K562 (cell line): ENCODE measurements at regions not wholly inside any gene's neighbourhood (a gene's known extent, or its start where the extent isn't known, plus 50 kb on each side); places are given as distances from the start of the nearest gene placed in this dataset.

ENCODE experiments used
- ATAC-seq: fragments of 200-7000 bp; cut with Tn5 transposase; 3 replicates; pipeline ENCODE4 v1.9.1; 2020; ENCODE audit warnings: moderate library complexity
- BruUV-seq: library from RNA; stranded (reverse); fragments of 400-500 nt; replicated peaks from 2 replicates; lab custom pipeline; 2021; lab: Mats Ljungman, UMichigan
- CTCF ChIA-PET: fragments of 300-600 bp; formaldehyde crosslinking; extraction: SDS; loops from one replicate; lab custom pipeline; 2021; ENCODE audit warnings: low intra/inter-chr PET ratio; lab: Yijun Ruan, JAX
- POLR2A ChIA-PET: fragments of 300-600, 350-650 bp; sonication (Branson Sonifier 250); formaldehyde crosslinking; extraction: SDS; loops from one replicate; lab custom pipeline; 2021; ENCODE audit warnings: antibody characterized with exemption, inconsistent platforms; lab: Yijun Ruan, JAX
- DNase-seq, 4 experiments: peaks; one replicate each; pipeline versions ENCODE4 v3.0.0 to v3.0.0-alpha.2; 2011 to 2018; ENCODE audit warnings: low spot score in 3 of 4, mixed read lengths in 3 of 4; ENCODE audit errors: extremely low read depth in 1 of 4
- FAIRE-seq: peaks from 2 replicates; lab custom pipeline; 2011; peaks lifted over from hg19 to GRCh38; lab: Jason Lieb, UNC
- H2AFZ ChIP-seq: 2 replicates; pipeline ENCODE4 v1.6.0; 2011; ENCODE audit warnings: low read depth, low read length, control low read depth, inconsistent platforms
- H3K27ac ChIP-seq: fragments of 200-600 bp; 3 replicates; pipeline ENCODE4 v1.8.0; 2011; ENCODE audit warnings: low read depth, mild to moderate bottlenecking, control low read depth, inconsistent platforms, low read length, moderate library complexity, mixed read lengths; ENCODE audit errors: extremely low read depth
- H3K27me3 ChIP-seq, 2 experiments: fragments of 300-600 bp in 1 of 2; 2 replicates in 1 of 2; 3 replicates in 1 of 2; pipeline versions ENCODE4 v1.6.0 to v1.8.0; 2011; ENCODE audit warnings: inconsistent platforms in 2 of 2, low read length in 2 of 2, mild to moderate bottlenecking in 1 of 2, mixed read lengths in 1 of 2, moderate library complexity in 1 of 2; ENCODE audit not compliant: control insufficient read depth in 2 of 2, insufficient read depth in 2 of 2
- H3K36me3 ChIP-seq: fragments of 300-600 bp; 3 replicates; pipeline ENCODE4 v1.8.0; 2011; ENCODE audit warnings: mild to moderate bottlenecking, low read length, inconsistent platforms; ENCODE audit not compliant: control insufficient read depth, insufficient read depth
- H3K4me1 ChIP-seq, 2 experiments: fragments of 200-600 bp in 1 of 2; replicated peaks in 1 of 2; 2 replicates in 1 of 2; 3 replicates in 1 of 2; pipeline versions ENCODE4 v1.5.1 to v1.8.0; 2011; ENCODE audit warnings: inconsistent platforms in 2 of 2, low read length in 2 of 2, mild to moderate bottlenecking in 1 of 2, mixed read lengths in 1 of 2, moderate library complexity in 1 of 2; ENCODE audit not compliant: control insufficient read depth in 2 of 2, insufficient read depth in 2 of 2
- H3K4me2 ChIP-seq: 2 replicates; pipeline ENCODE4 v1.6.1; 2011; ENCODE audit warnings: low read length, control low read depth, inconsistent platforms, mixed read lengths; ENCODE audit not compliant: insufficient read depth
- H3K4me3 ChIP-seq: fragments of 200-600 bp; sonication (generic), shearing (Covaris generic); 2 replicates; pipeline ENCODE4 v1.5.1; 2016; ENCODE audit warnings: control low read depth, inconsistent platforms
- H3K79me2 ChIP-seq: fragments of 200-600 bp; 3 replicates; pipeline ENCODE4 v1.8.0; 2011; ENCODE audit warnings: low read length, inconsistent platforms; ENCODE audit not compliant: control insufficient read depth, insufficient read depth
- H3K9ac ChIP-seq, 2 experiments: 2 replicates each; pipeline versions ENCODE4 v1.6.0 to v1.6.1; 2011; ENCODE audit warnings: low read depth in 2 of 2, low read length in 2 of 2, control low read depth in 1 of 2, inconsistent platforms in 1 of 2, mild to moderate bottlenecking in 1 of 2, mixed read lengths in 1 of 2; ENCODE audit not compliant: insufficient read depth in 1 of 2
- H3K9me1 ChIP-seq: one replicate; pipeline ENCODE4 v1.6.0; 2011; ENCODE audit warnings: inconsistent platforms, mild to moderate bottlenecking, low read length, moderate library complexity; ENCODE audit not compliant: control insufficient read depth, insufficient read depth
- H3K9me3 ChIP-seq: replicated peaks from 2 replicates; pipeline ENCODE4 v1.5.1; 2011; ENCODE audit warnings: low read depth, low read length, inconsistent platforms; ENCODE audit not compliant: control insufficient read depth, insufficient read depth
- H4K20me1 ChIP-seq: replicated peaks from 2 replicates; pipeline ENCODE4 v1.6.1; 2011; ENCODE audit warnings: low read length, inconsistent platforms, mixed read lengths; ENCODE audit not compliant: control insufficient read depth, insufficient read depth
- CBFA2T2 ChIP-seq: fragments of 450-650 bp; conservative IDR thresholded peaks from 2 replicates; pipeline ENCODE4 v1.6.1; 2017; ENCODE audit warnings: mild to moderate bottlenecking
- FOXK1 ChIP-seq: sonication (generic); formaldehyde crosslinking; IDR thresholded peaks from 2 replicates; pipeline ENCODE4 v1.8.0; 2022; ENCODE audit warnings: missing genetic modification reagents, mild to moderate bottlenecking, borderline replicate concordance
- HOXB6 ChIP-seq: fragments of 250-450 bp; sonication (Bioruptor Pico); IDR thresholded peaks from 2 replicates; pipeline ENCODE4 v1.5.1; 2022; ENCODE audit warnings: mild to moderate bottlenecking, borderline replicate concordance
- MAFK ChIP-seq: IDR thresholded peaks from 2 replicates; pipeline ENCODE4 v1.6.1; 2011; ENCODE audit warnings: low read length, improper control_type of control experiment
- MBD2 ChIP-seq: sonication (generic); IDR thresholded peaks from 2 replicates; pipeline ENCODE4 v1.6.1; 2016; ENCODE audit warnings: low read depth, borderline replicate concordance
- PHF20 ChIP-seq: fragments of 450-650 bp; IDR thresholded peaks from 2 replicates; pipeline ENCODE4 v1.6.1; 2018; ENCODE audit not compliant: partially characterized antibody
- POLR2AphosphoS2 ChIP-seq: IDR thresholded peaks from 2 replicates; pipeline ENCODE4 v1.6.1; 2012; ENCODE audit warnings: low read length, improper control_type of control experiment
- REST ChIP-seq, 2 experiments: fragments of 450-650 bp; formaldehyde crosslinking in 1 of 2; IDR thresholded peaks; 2 replicates each; pipeline versions ENCODE4 v1.4.0 to v1.6.1; 2014 to 2020; ENCODE audit warnings: mild to moderate bottlenecking in 2 of 2, borderline replicate concordance in 1 of 2, low read depth in 1 of 2
- STAG1 ChIP-seq: sonication (generic); formaldehyde crosslinking; IDR thresholded peaks from 2 replicates; pipeline ENCODE4 v1.5.0; 2020; ENCODE audit warnings: missing genetic modification reagents, borderline replicate concordance
- USF1 ChIP-seq: sonication (generic); formaldehyde crosslinking; IDR thresholded peaks from 2 replicates; pipeline ENCODE4 v1.9.0; 2022; ENCODE audit warnings: mild to moderate bottlenecking, missing genetic modification reagents
- ZBED1 ChIP-seq: IDR thresholded peaks from 2 replicates; pipeline ENCODE4 v1.6.1; 2014
- WGBS: fragments of 100-300 bp; shearing (Covaris generic); methylation state at CpG from one replicate; pipeline ENCODE4 v1.1.6; 2016; ENCODE audit warnings: low coverage, mixed read lengths; ENCODE audit not compliant: insufficient coverage; ENCODE audit errors: missing lambda C conversion rate; 5-methylcytosine and 5-hydroxymethylcytosine counted together
- in situ Hi-C: fragments of 300-500 bp; cut with MboI; formaldehyde crosslinking; loops from 4 replicates; pipeline ENCODE4 v1.15.0; 2018; ENCODE audit warnings: inconsistent platforms, mixed read lengths
- intact Hi-C: fragments of 100-400 bp; cut with micrococcal nuclease; formaldehyde crosslinking; loops from 2 replicates; pipeline ENCODE4 v1.14.2; 2022

GRCh38 chr20:11315525-11315924 is 602.2 kb upstream of the BTBD3 start:
- Histone ChIP-seq H3K79me2 (no peaks in the 10 kb centered on the region), H3K9ac (no peak overlapping the region), H4K20me1 (no peaks in the 10 kb centered on the region), H3K9me1 (no peaks in the 10 kb centered on the region), H3K27ac (no peak overlapping the region), H2AFZ (no peak overlapping the region), H3K36me3 (no peaks in the 10 kb centered on the region), H3K4me3 (no peak overlapping the region), H3K9me3 (no peaks in the 10 kb centered on the region)
- WGBS: 0% methylated on average over 2 of the region's 2 CpGs
- intact Hi-C loops: no loop called here
- POLR2A ChIA-PET: no interaction called here
- CTCF ChIA-PET: no interaction called here
- in situ Hi-C loops: no loop called here
- no peak for FAIRE-seq
- no peak for TF ChIP-seq MAFK
- no peak for TF ChIP-seq CBFA2T2
- TF ChIP-seq STAG1 (CRISPR knock-in tag): no peak
- TF ChIP-seq MBD2: no peak
- no peak for TF ChIP-seq USF1 (CRISPR knock-in tag)
- no peak for TF ChIP-seq PHF20
- no peak for TF ChIP-seq ZBED1
- TF ChIP-seq FOXK1 (CRISPR knock-in tag): no peak
- TF ChIP-seq HOXB6 (CRISPR knock-in tag): no peak
- no peak for TF ChIP-seq POLR2AphosphoS2
- no peak for TF ChIP-seq REST (IDR thresholded peaks at IDR 0.05; ENCODE audit: borderline replicate concordance)
- no peak for TF ChIP-seq REST (CRISPR knock-in tag; IDR thresholded peaks at IDR 0.05; ENCODE audit: low read depth)
- TF ChIP-seq, all 486 proteins: peak for 0
- no peaks in the 10 kb centered on the region for H3K27me3 ChIP-seq
- no peaks in the 10 kb centered on the region for H3K4me1 ChIP-seq
- BruUV-seq: no TSS peak
- ATAC-seq (no peak), DNase-seq (no peak)
- no peak overlapping the region for H3K4me2 ChIP-seq
